GM13976 (cell line): ENCODE measurements at regions not wholly inside any gene's neighbourhood (a gene's known extent, or its start where the extent isn't known, plus 50 kb on each side); places are given as distances from the start of the nearest gene placed in this dataset.

Experiments used
- DNase-seq: peaks from one replicate; pipeline ENCODE4 v3.0.0; 2012; ENCODE audit warnings: low spot score
- CTCF ChIP-seq: IDR thresholded peaks from 2 replicates; pipeline ENCODE4 v1.5.1; 2012; ENCODE audit warnings: borderline replicate concordance, mild to moderate bottlenecking; ENCODE audit not compliant: insufficient read depth; ENCODE audit errors: extremely low read depth, missing control alignments, control extremely low read depth
- in situ Hi-C: fragments of 300-500 bp; cut with MboI; formaldehyde crosslinking; loops from one replicate; pipeline ENCODE4 v1.12.0; 2022; ENCODE audit warnings: low sequenced_read_pairs, mixed read lengths, inconsistent platforms; ENCODE audit not compliant: unreplicated experiment

GRCh38 chr1:99566290-99567021, 79.5 kb upstream of the PALMD start:
- no peak for TF ChIP-seq CTCF
- DNase-seq, result no peak
- in situ Hi-C loops, result no loop called here

GRCh38 chr1:99570486-99571089, 75.3 kb upstream of the PALMD start:
- TF ChIP-seq CTCF, result no peak
- in situ Hi-C loops, result no loop called here
- DNase-seq, result no peak

- in situ Hi-C loops, result no loop called here
- TF ChIP-seq CTCF, result no peak
- DNase-seq, result no peak
Observed at GRCh38 chr1:99571092-99571734, 74.7 kb upstream of the PALMD start.

GRCh38 chr1:99573431-99574217, 72.3 kb upstream of the PALMD start:
- in situ Hi-C loops, result no loop called here
- no peak for DNase-seq
- no peak for TF ChIP-seq CTCF

- in situ Hi-C loops, result no loop called here
- no peak for TF ChIP-seq CTCF
- no peak for DNase-seq
Observed at GRCh38 chr1:99577313-99577712, 68.6 kb upstream of the PALMD start.

- no peak for DNase-seq
- TF ChIP-seq CTCF, result no peak
- in situ Hi-C loops, result no loop called here
Observed at GRCh38 chr1:99579691-99580172, 66.2 kb upstream of the PALMD start.
